GM18519 (cell line): ENCODE measurements at regions not wholly inside any gene's neighbourhood (a gene's known extent, or its start where the extent isn't known, plus 50 kb on each side); places are given as distances from the start of the nearest gene placed in this dataset.

Experiments used
- ATAC-seq: cut with Tn5 transposase; IDR thresholded peaks from one replicate; pipeline ENCODE4 v1.9.1; 2021; ENCODE audit warnings: mild to moderate bottlenecking, moderate library complexity; ENCODE audit not compliant: unreplicated experiment, low FRiP score

- no peak for ATAC-seq
These were observed 53.1 kb upstream of the GLRA2 start for GRCh38 chrX:14476205-14476604.

GRCh38 chrX:14449773-14450172 is 79.6 kb upstream of the GLRA2 start:
- ATAC-seq, result no peak

GRCh38 chrX:14448406-14448805 is 80.9 kb upstream of the GLRA2 start:
- ATAC-seq, result no peak

- no peak for ATAC-seq
These were observed 89.2 kb upstream of the GLRA2 start for GRCh38 chrX:14440106-14440505.

- ATAC-seq, result no peak
These were observed 101.7 kb upstream of the GLRA2 start for GRCh38 chrX:14427614-14428013.

GRCh38 chrX:14420841-14421240 is 108.5 kb upstream of the GLRA2 start:
- no peak for ATAC-seq

GRCh38 chrX:14412686-14413085 is 116.7 kb upstream of the GLRA2 start:
- ATAC-seq, result no peak

- ATAC-seq, result no peak
These were observed 118.0 kb upstream of the GLRA2 start for GRCh38 chrX:14411326-14411725.

GRCh38 chrX:14409341-14409740 is 120.0 kb upstream of the GLRA2 start:
- ATAC-seq, result no peak

- no peak for ATAC-seq
These were observed 123.1 kb upstream of the GLRA2 start for GRCh38 chrX:14406225-14406624.

- no peak for ATAC-seq
These were observed 130.6 kb upstream of the GLRA2 start for GRCh38 chrX:14398725-14399124.

GRCh38 chrX:14389682-14390081 is 139.7 kb upstream of the GLRA2 start:
- no peak for ATAC-seq

GRCh38 chrX:14386981-14387380 is 142.4 kb upstream of the GLRA2 start:
- no peak for ATAC-seq

GRCh38 chrX:14380044-14380443 is 149.3 kb upstream of the GLRA2 start:
- no peak for ATAC-seq

GRCh38 chrX:14377427-14377826 is 151.9 kb upstream of the GLRA2 start:
- ATAC-seq, result no peak

GRCh38 chrX:14363728-14364127 is 165.6 kb upstream of the GLRA2 start:
- no peak for ATAC-seq

GRCh38 chrX:14362721-14363120 is 166.6 kb upstream of the GLRA2 start:
- ATAC-seq, result no peak

GRCh38 chrX:14361435-14361834 is 167.9 kb upstream of the GLRA2 start:
- ATAC-seq, result no peak

- no peak for ATAC-seq
These were observed 169.6 kb upstream of the GLRA2 start for GRCh38 chrX:14359727-14360126.

GRCh38 chrX:14359316-14359715 is 170.0 kb upstream of the GLRA2 start:
- ATAC-seq, result no peak

GRCh38 chrX:14357314-14357713 is 172.0 kb upstream of the GLRA2 start:
- ATAC-seq, result no peak

- no peak for ATAC-seq
These were observed 172.9 kb upstream of the GLRA2 start for GRCh38 chrX:14356401-14356800.

- ATAC-seq, result no peak
These were observed 173.8 kb upstream of the GLRA2 start for GRCh38 chrX:14355556-14355955.
